K562 (cell line): ENCODE measurements at regions not wholly inside any gene's neighbourhood (a gene's known extent, or its start where the extent isn't known, plus 50 kb on each side); places are given as distances from the start of the nearest gene placed in this dataset.

Source experiments
- CHD1 ChIP-seq: fragments of 200-600 bp; sonication (generic); IDR thresholded peaks from one replicate; pipeline ENCODE4 v1.6.1; 2012; ENCODE audit warnings: mild to moderate bottlenecking, moderate library complexity, low read length, inconsistent platforms
- CTCF ChIP-seq, 3 experiments: IDR thresholded peaks in 2 of 3; conservative IDR thresholded peaks in 1 of 3; 2 replicates each; pipeline ENCODE4 v1.5.1; 2011 to 2012; ENCODE audit warnings: low read length in 3 of 3, mild to moderate bottlenecking in 3 of 3, control low read depth in 2 of 3, improper control_type of control experiment in 1 of 3, inconsistent platforms in 1 of 3, low read depth in 1 of 3, mixed read lengths in 1 of 3, moderate library complexity in 1 of 3; ENCODE audit not compliant: insufficient read depth in 2 of 3
- CXXC5 ChIP-seq: fragments of 250-450 bp; sonication (Bioruptor Pico); IDR thresholded peaks from 2 replicates; pipeline ENCODE4 v1.8.0; 2022; ENCODE audit warnings: inconsistent platforms, mild to moderate bottlenecking, moderate library complexity
- E2F1 ChIP-seq: sonication (generic); formaldehyde crosslinking; IDR thresholded peaks from 2 replicates; pipeline ENCODE4 v1.8.1; 2023; ENCODE audit warnings: mild to moderate bottlenecking, missing genetic modification reagents, moderate library complexity
- RBBP5 ChIP-seq: fragments of 200-600 bp; sonication (generic); IDR thresholded peaks from 2 replicates; pipeline ENCODE4 v1.6.1; 2012; ENCODE audit warnings: borderline replicate concordance, mild to moderate bottlenecking, low read length, control low read depth, inconsistent platforms; ENCODE audit not compliant: insufficient read depth, poor library complexity, severe bottlenecking
- SETDB1 ChIP-seq: IDR thresholded peaks from one replicate; pipeline ENCODE4 v1.6.1; 2012; ENCODE audit warnings: low read length, control low read depth, inconsistent platforms
- TOE1 ChIP-seq, 2 experiments: fragments of 450-650 bp in 1 of 2; sonication (generic) in 1 of 2; formaldehyde crosslinking in 1 of 2; IDR thresholded peaks; 2 replicates each; pipeline versions ENCODE4 v1.7.1 to v1.8.0; 2016 to 2022; ENCODE audit warnings: borderline replicate concordance in 2 of 2, mild to moderate bottlenecking in 2 of 2, antibody characterized with exemption in 1 of 2, inconsistent platforms in 1 of 2, low read depth in 1 of 2, missing genetic modification reagents in 1 of 2, moderate library complexity in 1 of 2
- ZBTB8A ChIP-seq: fragments of 450-650 bp; IDR thresholded peaks from 2 replicates; pipeline ENCODE4 v1.6.1; 2018; ENCODE audit warnings: mild to moderate bottlenecking, moderate library complexity; ENCODE audit not compliant: partially characterized antibody
- ZNF184 ChIP-seq: sonication (generic); formaldehyde crosslinking; IDR thresholded peaks from 2 replicates; pipeline ENCODE4 v1.5.0; 2020; ENCODE audit warnings: missing genetic modification reagents
- TF ChIP-seq, protein P1 (sequence below): sonication (generic); formaldehyde crosslinking; IDR thresholded peaks from 2 replicates; pipeline ENCODE4 v1.9.0; 2022; ENCODE audit warnings: mild to moderate bottlenecking, missing genetic modification reagents

GRCh38 chr2:167607211-167607610, 640.2 kb downstream of the STK39 start:
- no peak for TF ChIP-seq ZBTB8A
- no peak for TF ChIP-seq CTCF (IDR thresholded peaks at IDR 0.05 in 2 of 3, conservative IDR thresholded peaks at IDR 0.05 in 1 of 3; ENCODE audit: insufficient read depth in 2 of 3, low read depth in 1 of 3, low read length in 3 of 3)
- TF ChIP-seq CXXC5 (CRISPR knock-in tag) = no peak
- TF ChIP-seq, protein P1, sequence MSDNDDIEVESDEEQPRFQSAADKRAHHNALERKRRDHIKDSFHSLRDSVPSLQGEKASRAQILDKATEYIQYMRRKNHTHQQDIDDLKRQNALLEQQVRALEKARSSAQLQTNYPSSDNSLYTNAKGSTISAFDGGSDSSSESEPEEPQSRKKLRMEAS (CRISPR knock-in tag) = no peak
- no peak for TF ChIP-seq CHD1
- TF ChIP-seq SETDB1 = no peak
- no peak for TF ChIP-seq TOE1 (IDR thresholded peaks at IDR 0.05; ENCODE audit: borderline replicate concordance)
- no peak for TF ChIP-seq TOE1 (CRISPR knock-in tag; IDR thresholded peaks at IDR 0.05; ENCODE audit: borderline replicate concordance, low read depth)
- TF ChIP-seq RBBP5 = no peak
- TF ChIP-seq E2F1 (CRISPR knock-in tag) = no peak
- no peak for TF ChIP-seq ZNF184 (CRISPR knock-in tag)
